OCI-LY3 (cell line): ENCODE measurements at regions not wholly inside any gene's neighbourhood (a gene's known extent, or its start where the extent isn't known, plus 50 kb on each side); places are given as distances from the start of the nearest gene placed in this dataset.
"Not testable (repeated sequence)": the region's sequence is repeated elsewhere in the genome, so short reads cannot be mapped to it uniquely, and the experiment has no call there.

Source experiments
- H2AFZ ChIP-seq: fragments of 200-600, 300-600 bp; shearing (Covaris generic); 2 replicates; pipeline ENCODE4 v1.6.0; 2014; ENCODE audit warnings: antibody characterized with exemption, low read depth, low read length
- H3K27ac ChIP-seq: fragments of 200-600, 300-600 bp; sonication (generic); 2 replicates; pipeline ENCODE4 v1.5.1; 2014; ENCODE audit warnings: mild to moderate bottlenecking, low read length, moderate library complexity, mixed read lengths
- H3K27me3 ChIP-seq: fragments of 200-600, 300-600 bp; sonication (generic); 2 replicates; pipeline ENCODE4 v1.6.1; 2014; ENCODE audit warnings: low read depth, low read length, mixed read lengths
- H3K36me3 ChIP-seq: fragments of 200-600, 300-600 bp; sonication (generic); replicated peaks from 2 replicates; pipeline ENCODE3; 2014; ENCODE audit warnings: low read depth, low read length, mixed read lengths
- H3K4me1 ChIP-seq: fragments of 300-600, 200-600 bp; sonication (generic); 2 replicates; pipeline ENCODE4 v1.6.1; 2014; ENCODE audit warnings: low read length, mixed read lengths
- H3K4me2 ChIP-seq: fragments of 200-600, 300-600 bp; sonication (generic); 2 replicates; pipeline ENCODE4 v1.6.1; 2014; ENCODE audit warnings: low read length, mixed read lengths
- H3K4me3 ChIP-seq: fragments of 300-600, 200-600 bp; sonication (generic); 2 replicates; pipeline ENCODE4 v1.5.1; 2014; ENCODE audit warnings: antibody characterized with exemption, mild to moderate bottlenecking, low read length, moderate library complexity
- H3K79me2 ChIP-seq: fragments of 300-600, 200-600 bp; shearing (Covaris generic); 2 replicates; pipeline ENCODE4 v1.6.1; 2014; ENCODE audit warnings: mild to moderate bottlenecking, low read length, mixed read lengths
- H3K9ac ChIP-seq: fragments of 300-600, 200-600 bp; shearing (Covaris generic); 2 replicates; pipeline ENCODE4 v1.6.0; 2014; ENCODE audit warnings: mild to moderate bottlenecking, low read length, moderate library complexity
- H3K9me3 ChIP-seq: fragments of 200-600, 300-600 bp; shearing (Covaris generic); 2 replicates; pipeline ENCODE4 v1.6.1; 2014; ENCODE audit warnings: low read length, mixed read lengths; ENCODE audit not compliant: insufficient read depth
- H4K20me1 ChIP-seq: fragments of 200-600, 300-600 bp; sonication (generic); 2 replicates; pipeline ENCODE4 v1.6.1; 2016; ENCODE audit warnings: low read length, mixed read lengths; ENCODE audit not compliant: insufficient read depth
- EZH2phosphoT487 ChIP-seq: fragments of 200-600 bp; shearing (Covaris generic); IDR thresholded peaks from 2 replicates; pipeline ENCODE4 v1.6.1; 2018; ENCODE audit warnings: antibody characterized with exemption, mixed run types, low read depth
- TF ChIP-seq, protein P1 (sequence below): fragments of 200-600, 300-600 bp; sonication (generic); IDR thresholded peaks from 2 replicates; pipeline ENCODE4 v1.5.1; 2014; ENCODE audit warnings: antibody characterized with exemption, low read length, low read depth

GRCh38 chr3:177465257-177465642 is 268.0 kb upstream of the TBL1XR1 start:
- Histone ChIP-seq H3K4me2 (no peak overlapping the region), H3K9me3 (no peaks in the 10 kb centered on the region), H3K36me3 (no peaks in the 10 kb centered on the region), H3K9ac (no peak overlapping the region), H3K27ac (no peak overlapping the region), H2AFZ (no peak overlapping the region), H3K27me3 (no peaks in the 10 kb centered on the region), H3K79me2 (no peaks in the 10 kb centered on the region), H3K4me3 (no peak overlapping the region), H3K4me1 (peaks cover 20% of the 10 kb centered on the region), H4K20me1 (no peaks in the 10 kb centered on the region)
- TF ChIP-seq EZH2phosphoT487 = no peak
- TF ChIP-seq, protein P1, sequence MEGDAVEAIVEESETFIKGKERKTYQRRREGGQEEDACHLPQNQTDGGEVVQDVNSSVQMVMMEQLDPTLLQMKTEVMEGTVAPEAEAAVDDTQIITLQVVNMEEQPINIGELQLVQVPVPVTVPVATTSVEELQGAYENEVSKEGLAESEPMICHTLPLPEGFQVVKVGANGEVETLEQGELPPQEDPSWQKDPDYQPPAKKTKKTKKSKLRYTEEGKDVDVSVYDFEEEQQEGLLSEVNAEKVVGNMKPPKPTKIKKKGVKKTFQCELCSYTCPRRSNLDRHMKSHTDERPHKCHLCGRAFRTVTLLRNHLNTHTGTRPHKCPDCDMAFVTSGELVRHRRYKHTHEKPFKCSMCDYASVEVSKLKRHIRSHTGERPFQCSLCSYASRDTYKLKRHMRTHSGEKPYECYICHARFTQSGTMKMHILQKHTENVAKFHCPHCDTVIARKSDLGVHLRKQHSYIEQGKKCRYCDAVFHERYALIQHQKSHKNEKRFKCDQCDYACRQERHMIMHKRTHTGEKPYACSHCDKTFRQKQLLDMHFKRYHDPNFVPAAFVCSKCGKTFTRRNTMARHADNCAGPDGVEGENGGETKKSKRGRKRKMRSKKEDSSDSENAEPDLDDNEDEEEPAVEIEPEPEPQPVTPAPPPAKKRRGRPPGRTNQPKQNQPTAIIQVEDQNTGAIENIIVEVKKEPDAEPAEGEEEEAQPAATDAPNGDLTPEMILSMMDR = no peak

DNA sequence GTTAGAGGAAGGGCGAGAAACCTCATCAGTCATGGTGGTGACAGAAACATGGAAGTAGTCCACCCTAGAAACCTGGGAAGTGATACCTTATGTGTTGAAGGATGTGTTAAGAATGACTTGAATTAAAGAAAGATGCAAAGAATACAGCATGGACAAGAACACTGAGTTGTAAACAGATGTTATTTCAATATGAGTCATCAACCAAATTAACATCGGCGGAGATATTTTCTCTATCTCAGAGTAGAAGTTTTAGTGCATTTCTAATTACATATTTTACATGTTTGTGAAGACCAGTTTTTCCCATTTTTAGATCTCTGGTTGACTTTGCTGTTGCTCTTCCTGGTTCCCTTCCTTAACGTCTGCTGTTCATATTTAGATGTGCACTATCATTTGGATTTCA is 268.8 kb upstream of the TBL1XR1 start:
- Histone ChIP-seq H3K27me3 (no peaks in the 10 kb centered on the region), H3K4me3 (no peak overlapping the region), H2AFZ (no peak overlapping the region), H3K27ac (no peak overlapping the region), H3K36me3 (no peaks in the 10 kb centered on the region), H3K4me1 (peaks cover 20% of the 10 kb centered on the region), H4K20me1 (no peaks in the 10 kb centered on the region), H3K9me3 (no peaks in the 10 kb centered on the region), H3K79me2 (no peaks in the 10 kb centered on the region), H3K9ac (no peak overlapping the region), H3K4me2 (peak overlapping the region; percentile 30)
- TF ChIP-seq, protein P1 = no peak
- no peak for TF ChIP-seq EZH2phosphoT487

DNA sequence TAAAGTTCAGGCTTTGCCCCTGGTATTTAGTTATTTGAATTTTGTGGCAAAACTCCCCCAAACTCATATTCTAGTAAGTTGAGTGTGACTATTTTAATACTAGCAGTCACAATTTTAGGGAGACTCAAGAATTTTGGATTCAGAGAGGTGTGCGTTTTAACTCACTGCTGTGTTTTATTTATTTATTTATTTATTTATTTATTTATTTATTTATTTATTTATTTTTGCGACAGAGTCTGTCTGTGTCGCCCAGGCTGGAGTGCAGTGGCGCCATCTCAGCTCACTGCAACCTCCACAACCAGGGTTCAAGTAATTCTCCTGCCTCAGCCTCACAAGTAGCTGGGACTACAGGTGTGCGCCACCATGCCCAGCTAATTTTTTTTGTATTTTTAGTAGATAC is 269.3 kb upstream of the TBL1XR1 start:
- 0 out of 2 replicates have a peak overlapping the region, but pooled peaks have one; percentile 30 for H3K4me2 ChIP-seq
- H4K20me1 ChIP-seq, H3K4me3 ChIP-seq, H3K36me3 ChIP-seq, H3K79me2 ChIP-seq, H3K27me3 ChIP-seq, H2AFZ ChIP-seq, H3K9ac ChIP-seq, H3K9me3 ChIP-seq, H3K27ac ChIP-seq: not testable (repeated sequence)
- H3K4me1 ChIP-seq = peaks cover 20% of the 10 kb centered on the region

- TF ChIP-seq EZH2phosphoT487 = no peak
- TF ChIP-seq, protein P1 = no peak
- no peaks in the 10 kb centered on the region for H4K20me1 ChIP-seq
- no peak overlapping the region for H2AFZ ChIP-seq
- H3K36me3 ChIP-seq = no peaks in the 10 kb centered on the region
- no peak overlapping the region for H3K4me2 ChIP-seq
- no peak overlapping the region for H3K9ac ChIP-seq
- H3K4me3 ChIP-seq = no peak overlapping the region
- no peak overlapping the region for H3K27ac ChIP-seq
- no peaks in the 10 kb centered on the region for H3K27me3 ChIP-seq
- peaks cover 20% of the 10 kb centered on the region for H3K4me1 ChIP-seq
- no peaks in the 10 kb centered on the region for H3K9me3 ChIP-seq
- H3K79me2 ChIP-seq = no peaks in the 10 kb centered on the region
These were observed 270.1 kb upstream of the TBL1XR1 start for GRCh38 chr3:177467247-177467985.
